ENCODE measurements at regions not wholly inside any gene's neighbourhood (a gene's known extent, or its start where the extent isn't known, plus 50 kb on each side); places are given as distances from the start of the nearest gene placed in this dataset.

DNA sequence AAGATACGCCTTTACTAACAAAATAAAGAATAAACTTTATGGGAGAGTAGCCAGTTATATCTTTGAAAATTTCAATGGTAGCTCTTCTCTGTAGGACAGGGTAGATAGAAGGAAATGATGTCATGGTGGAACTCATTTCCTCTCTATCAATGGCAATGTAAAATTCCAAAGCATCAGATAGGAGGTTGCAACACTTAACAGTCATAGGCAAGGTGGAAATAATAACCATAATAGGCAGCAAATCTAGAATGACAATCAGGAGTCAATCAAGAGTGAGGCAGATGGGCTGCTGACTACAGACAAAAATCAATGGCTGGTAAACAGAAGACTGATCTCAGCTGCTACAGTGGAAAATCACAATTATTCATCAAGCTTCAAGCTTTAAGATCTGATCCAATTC lies 53.9 kb upstream of the TET2 start:
- ChIA-PET POLR2A (no interaction called here), SMC1A (ENCODE audit: uncharacterized antibody, unreplicated experiment) (interaction anchor here (1.4 kb wide), 1 partner anchor 13 kb away, joined by 3 read pairs; no protein-coding TSS in a partner anchor), CTCF (no interaction called here), RAD21 (ENCODE audit: unreplicated experiment) (no interaction called here)
- ATAC-seq (no peak), FAIRE-seq (no peak), DNase-seq (ENCODE audit: low read depth, low spot score) (no peak)
- in situ Hi-C loops (cut with MboI), result no loop called here
- Histone ChIP-seq H3K4me1 (ENCODE audit: control insufficient read depth, insufficient read depth, low read length) (no peaks in the 10 kb centered on the region), H3K9me3 (replicated peaks; ENCODE audit: control insufficient read depth, insufficient read depth, low read length) (peaks cover 10% of the 10 kb centered on the region), H3K27me3 (replicated peaks in 1 of 2; ENCODE audit: control insufficient read depth in 2 of 2, insufficient read depth in 2 of 2, low read length in 1 of 2) (no peaks in the 10 kb centered on the region), H4K20me1 (ENCODE audit: control insufficient read depth, insufficient read depth) (no peaks in the 10 kb centered on the region), H3K79me2 (ENCODE audit: control insufficient read depth, insufficient read depth, low read length) (no peaks in the 10 kb centered on the region), H3K9ac (ENCODE audit: control insufficient read depth, insufficient read depth, low read length) (no peak overlapping the region), H3K4me3 (no peak overlapping the region), H3K4me2 (ENCODE audit: control insufficient read depth, insufficient read depth) (no peak overlapping the region), H3K36me3 (ENCODE audit: control insufficient read depth in 2 of 2, insufficient read depth in 2 of 2, low read length in 1 of 2) (no peaks in the 10 kb centered on the region), H2AFZ (ENCODE audit: control insufficient read depth, low read depth, low read length) (no peak overlapping the region), H3K27ac (ENCODE audit: control insufficient read depth, insufficient read depth) (no peak overlapping the region)
- TF ChIP-seq GATAD2B (conservative IDR thresholded peaks at IDR 0.05; ENCODE audit: low read depth) (no peak), MYB (IDR thresholded peaks at IDR 0.05; ENCODE audit: borderline replicate concordance, low read depth, low read length) (no peak), CHD1 (IDR thresholded peaks at IDR 0.05; ENCODE audit: low read depth, low read length) (no peak), HDAC2 (IDR thresholded peaks at IDR 0.05) (no peak), BMI1 (IDR thresholded peaks at IDR 0.05; ENCODE audit: borderline replicate concordance) (no peak), GABPA (IDR thresholded peaks at IDR 0.05; ENCODE audit: low read depth) (no peak), BCL3 (IDR thresholded peaks at IDR 0.05; ENCODE audit: borderline replicate concordance, insufficient read depth, low read depth, low read length, poor library complexity, severe bottlenecking) (no peak), DPF2 (IDR thresholded peaks at IDR 0.05) (no peak), HDAC6 (IDR thresholded peaks at IDR 0.05; ENCODE audit: unreplicated experiment) (no peak), MYC (IDR thresholded peaks at IDR 0.05; ENCODE audit: insufficient read depth, insufficient read length, insufficient replicate concordance, low read length, severe bottlenecking) (no peak), ZNF217 (IDR thresholded peaks at IDR 0.05) (no peak)
- WGBS (ENCODE audit: insufficient coverage, insufficient replicate concordance, low lambda C conversion rate, missing lambda C conversion rate), result 64% methylated on average over 1 of the region's 1 CpG
- intact Hi-C loops (cut with micrococcal nuclease; ENCODE audit: unreplicated experiment), result no loop called here
- BruUV-seq (replicated peaks), result no TSS peak

All from GM12878 (cell line).